ENCODE measurements at regions not wholly inside any gene's neighbourhood (a gene's known extent, or its start where the extent isn't known, plus 50 kb on each side); places are given as distances from the start of the nearest gene placed in this dataset.

GRCh38 chr4:129545599-129546278 is 449.8 kb downstream of the C4orf33 start:
- TF ChIP-seq SMC3 (IDR thresholded peaks at IDR 0.05) (no peak), KDM5A (IDR thresholded peaks at IDR 0.05) (no peak), RCOR1 (IDR thresholded peaks at IDR 0.05; ENCODE audit: low read depth, low read length) (no peak), ZSCAN20 (CRISPR knock-in tag; IDR thresholded peaks at IDR 0.05) (no peak), MAX (IDR thresholded peaks at IDR 0.05) (no peak), RAD21 (conservative IDR thresholded peaks at IDR 0.05 in 1 of 2, IDR thresholded peaks at IDR 0.05 in 1 of 2) (no peak), HMGXB4 (CRISPR knock-in tag; IDR thresholded peaks at IDR 0.05; ENCODE audit: borderline replicate concordance) (no peak), CBX2 (IDR thresholded peaks at IDR 0.05; ENCODE audit: borderline replicate concordance, low read depth) (no peak)
- TF ChIP-seq, protein P1, sequence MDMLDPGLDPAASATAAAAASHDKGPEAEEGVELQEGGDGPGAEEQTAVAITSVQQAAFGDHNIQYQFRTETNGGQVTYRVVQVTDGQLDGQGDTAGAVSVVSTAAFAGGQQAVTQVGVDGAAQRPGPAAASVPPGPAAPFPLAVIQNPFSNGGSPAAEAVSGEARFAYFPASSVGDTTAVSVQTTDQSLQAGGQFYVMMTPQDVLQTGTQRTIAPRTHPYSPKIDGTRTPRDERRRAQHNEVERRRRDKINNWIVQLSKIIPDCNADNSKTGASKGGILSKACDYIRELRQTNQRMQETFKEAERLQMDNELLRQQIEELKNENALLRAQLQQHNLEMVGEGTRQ (IDR thresholded peaks at IDR 0.05), result no peak
- TF ChIP-seq, protein P2, sequence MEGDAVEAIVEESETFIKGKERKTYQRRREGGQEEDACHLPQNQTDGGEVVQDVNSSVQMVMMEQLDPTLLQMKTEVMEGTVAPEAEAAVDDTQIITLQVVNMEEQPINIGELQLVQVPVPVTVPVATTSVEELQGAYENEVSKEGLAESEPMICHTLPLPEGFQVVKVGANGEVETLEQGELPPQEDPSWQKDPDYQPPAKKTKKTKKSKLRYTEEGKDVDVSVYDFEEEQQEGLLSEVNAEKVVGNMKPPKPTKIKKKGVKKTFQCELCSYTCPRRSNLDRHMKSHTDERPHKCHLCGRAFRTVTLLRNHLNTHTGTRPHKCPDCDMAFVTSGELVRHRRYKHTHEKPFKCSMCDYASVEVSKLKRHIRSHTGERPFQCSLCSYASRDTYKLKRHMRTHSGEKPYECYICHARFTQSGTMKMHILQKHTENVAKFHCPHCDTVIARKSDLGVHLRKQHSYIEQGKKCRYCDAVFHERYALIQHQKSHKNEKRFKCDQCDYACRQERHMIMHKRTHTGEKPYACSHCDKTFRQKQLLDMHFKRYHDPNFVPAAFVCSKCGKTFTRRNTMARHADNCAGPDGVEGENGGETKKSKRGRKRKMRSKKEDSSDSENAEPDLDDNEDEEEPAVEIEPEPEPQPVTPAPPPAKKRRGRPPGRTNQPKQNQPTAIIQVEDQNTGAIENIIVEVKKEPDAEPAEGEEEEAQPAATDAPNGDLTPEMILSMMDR (IDR thresholded peaks at IDR 0.05), result no peak

Data from A549 (cell line).